Small intestine (tissue), 7 donors: ENCODE measurements at regions not wholly inside any gene's neighbourhood (a gene's known extent, or its start where the extent isn't known, plus 50 kb on each side); places are given as distances from the start of the nearest gene placed in this dataset.

Source experiments
- DNase-seq, 2 donors: peaks; one replicate each; pipeline versions ENCODE4 v3.0.0 to v3.0.0-alpha.2; 2013
- FAIRE-seq: peaks from 2 replicates; lab custom pipeline; 2012; peaks lifted over from hg19 to GRCh38; lab: Jason Lieb, UNC
- H3K27ac ChIP-seq, 3 donors: one replicate each; pipeline ENCODE4 v1.5.1; 2013; ENCODE audit warnings: low read length in 2 of 3, mild to moderate bottlenecking in 2 of 3, control low read depth in 1 of 3, inconsistent platforms in 1 of 3, low read depth in 1 of 3, moderate library complexity in 1 of 3
- H3K27me3 ChIP-seq, 3 donors: one replicate each; pipeline ENCODE4 v1.6.1; 2013; ENCODE audit warnings: low read length in 3 of 3, inconsistent platforms in 1 of 3; ENCODE audit not compliant: control insufficient read depth in 3 of 3, insufficient read depth in 3 of 3
- H3K36me3 ChIP-seq, 3 donors: one replicate each; pipeline ENCODE4 v1.6.1; 2013; ENCODE audit warnings: low read length in 3 of 3, inconsistent platforms in 1 of 3, low read depth in 1 of 3, mild to moderate bottlenecking in 1 of 3, moderate library complexity in 1 of 3; ENCODE audit not compliant: control insufficient read depth in 3 of 3, insufficient read depth in 2 of 3
- H3K4me1 ChIP-seq, 3 donors: one replicate each; pipeline ENCODE4 v1.6.1; 2013; ENCODE audit warnings: low read length in 2 of 3, inconsistent platforms in 1 of 3, low read depth in 1 of 3, mild to moderate bottlenecking in 1 of 3, moderate library complexity in 1 of 3; ENCODE audit not compliant: control insufficient read depth in 3 of 3, insufficient read depth in 2 of 3
- H3K4me3 ChIP-seq, 3 donors: one replicate each; pipeline ENCODE4 v1.5.1; 2013; ENCODE audit warnings: low read length in 3 of 3, control low read depth in 1 of 3, inconsistent platforms in 1 of 3, low read depth in 1 of 3, mild to moderate bottlenecking in 1 of 3, moderate library complexity in 1 of 3
- H3K9me3 ChIP-seq, 2 donors: one replicate each; pipeline ENCODE4 v1.6.1; 2013; ENCODE audit warnings: low read depth in 1 of 2, low read length in 1 of 2; ENCODE audit not compliant: control insufficient read depth in 2 of 2, insufficient read depth in 1 of 2
- WGBS, 3 donors: extraction: QIAGEN DNeasy Blood & Tissue Kit; methylation state at CpG; one replicate each; pipeline ENCODE4 v1.1.7; 2013; 5-methylcytosine and 5-hydroxymethylcytosine counted together
- donor health status: healthy with polysubstance abuse.
- donor health status: control.
- donor health status: control.
- donor health status: Bipolar disorder and iron deficiency.
- donor health status: healthy.

- no peaks in the 10 kb centered on the region for H3K36me3 ChIP-seq
- FAIRE-seq (no peak), DNase-seq (no peak)
- no peak overlapping the region for H3K4me3 ChIP-seq
- H3K4me1 ChIP-seq: no peaks in the 10 kb centered on the region
- H3K27me3 ChIP-seq: no peaks in the 10 kb centered on the region
- no peak overlapping the region for H3K27ac ChIP-seq
- no peaks in the 10 kb centered on the region for H3K9me3 ChIP-seq
- WGBS, 3 donors: 77 to 82% (median 78%) methylated on average over 3 of the region's 3 CpGs
Measured at GRCh38 chr2:222776792-222777191, 84.0 kb upstream of the ACSL3 start.

DNA sequence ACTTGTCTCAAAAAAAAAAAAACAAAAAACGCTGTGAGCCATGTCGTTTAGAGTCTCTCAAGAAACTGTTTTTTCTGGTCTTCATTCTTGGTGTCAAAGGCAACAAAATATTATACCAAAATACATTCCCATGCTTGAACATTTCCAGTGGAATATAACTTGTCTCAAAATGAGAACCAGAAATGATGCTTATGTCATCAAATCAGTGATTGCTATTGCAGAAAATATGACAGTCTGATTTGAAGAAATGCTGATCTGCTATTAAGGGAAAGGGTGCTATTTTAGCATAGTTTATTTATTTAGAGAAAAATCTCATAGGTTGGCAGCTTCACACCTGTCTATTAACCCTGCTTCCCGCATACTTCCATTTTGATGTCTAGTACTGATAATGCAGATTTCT, 82.4 kb upstream of the ACSL3 start:
- FAIRE-seq: no peak
- H3K36me3 ChIP-seq: no peaks in the 10 kb centered on the region
- H3K4me1 ChIP-seq: no peaks in the 10 kb centered on the region
- DNase-seq: no peak
- H3K4me3 ChIP-seq: no peak overlapping the region
- H3K27me3 ChIP-seq: no peaks in the 10 kb centered on the region
- H3K9me3 ChIP-seq: no peaks in the 10 kb centered on the region
- H3K27ac ChIP-seq: no peak overlapping the region
- WGBS, 3 donors: 77 to 82% (median 82%) methylated on average over 3 of the region's 3 CpGs

DNA sequence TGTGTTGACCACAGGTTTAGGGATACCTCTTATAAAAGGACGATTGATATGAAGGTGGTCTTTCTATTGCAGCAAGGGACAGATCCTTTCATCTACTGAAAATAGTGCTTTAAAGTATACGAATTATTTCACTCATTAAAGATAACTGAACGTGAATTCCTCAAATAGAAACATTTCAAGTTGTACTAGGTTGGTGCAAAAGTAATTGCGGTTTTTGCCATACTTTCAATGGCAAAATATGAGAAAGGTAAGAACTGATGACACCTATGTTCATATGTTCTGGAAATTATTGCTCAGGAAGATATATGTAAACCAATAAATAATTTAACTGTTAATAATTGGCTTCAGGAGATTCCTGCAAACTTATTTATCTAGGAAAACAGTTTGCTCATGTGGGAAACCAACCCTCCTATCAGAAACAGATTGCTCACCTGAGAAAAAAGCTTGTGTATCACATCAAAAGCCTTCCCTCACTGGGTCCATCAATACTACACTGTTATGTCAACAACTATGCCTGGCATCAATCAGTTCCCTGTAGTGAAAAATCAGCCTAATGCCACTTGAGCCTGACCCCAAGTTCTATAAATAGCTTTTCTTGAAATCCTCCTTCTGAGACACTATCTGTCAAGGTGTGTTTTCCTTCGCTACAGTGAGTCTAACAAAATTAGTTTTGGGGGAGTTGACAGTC, 81.5 kb upstream of the ACSL3 start:
- Histone ChIP-seq H3K36me3 (no peaks in the 10 kb centered on the region), H3K9me3 (no peaks in the 10 kb centered on the region), H3K4me1 (no peaks in the 10 kb centered on the region), H3K27me3 (peaks cover 0 to 2% (median 0%) of the 10 kb centered on the region in 3 donors), H3K27ac (no peak overlapping the region), H3K4me3 (no peak overlapping the region)
- WGBS, 3 donors: 71 to 77% (median 72%) methylated on average over 5 of the region's 5 CpGs
- FAIRE-seq (no peak), DNase-seq (no peak)

DNA sequence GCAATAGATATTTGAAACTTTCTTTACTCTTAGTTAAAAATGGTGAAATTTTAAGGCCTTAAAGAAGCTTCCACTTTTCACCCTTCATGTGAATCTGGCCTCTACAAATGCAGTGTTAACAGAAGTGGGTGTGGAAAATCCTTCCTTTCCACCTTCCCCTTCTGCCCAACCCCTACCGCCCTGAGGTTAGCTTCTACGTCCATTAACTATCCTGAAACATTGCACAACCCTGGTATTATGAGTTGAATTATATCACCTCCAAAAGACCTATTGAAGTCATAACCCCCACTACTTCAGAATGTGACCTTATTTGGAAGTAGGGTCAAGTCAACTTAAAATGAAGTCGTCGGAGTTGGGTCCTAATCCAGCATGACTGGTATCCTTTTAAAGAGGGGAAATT, 80.8 kb upstream of the ACSL3 start:
- no peaks in the 10 kb centered on the region for H3K36me3 ChIP-seq
- peaks cover 0 to 2% (median 0%) of the 10 kb centered on the region in 3 donors for H3K27me3 ChIP-seq
- H3K9me3 ChIP-seq: no peaks in the 10 kb centered on the region
- no peak overlapping the region for H3K27ac ChIP-seq
- no peak for FAIRE-seq
- WGBS, 3 donors: 82 to 88% (median 87%) methylated on average over 4 of the region's 4 CpGs
- no peak for DNase-seq
- H3K4me1 ChIP-seq: no peaks in the 10 kb centered on the region
- H3K4me3 ChIP-seq: no peak overlapping the region

DNA sequence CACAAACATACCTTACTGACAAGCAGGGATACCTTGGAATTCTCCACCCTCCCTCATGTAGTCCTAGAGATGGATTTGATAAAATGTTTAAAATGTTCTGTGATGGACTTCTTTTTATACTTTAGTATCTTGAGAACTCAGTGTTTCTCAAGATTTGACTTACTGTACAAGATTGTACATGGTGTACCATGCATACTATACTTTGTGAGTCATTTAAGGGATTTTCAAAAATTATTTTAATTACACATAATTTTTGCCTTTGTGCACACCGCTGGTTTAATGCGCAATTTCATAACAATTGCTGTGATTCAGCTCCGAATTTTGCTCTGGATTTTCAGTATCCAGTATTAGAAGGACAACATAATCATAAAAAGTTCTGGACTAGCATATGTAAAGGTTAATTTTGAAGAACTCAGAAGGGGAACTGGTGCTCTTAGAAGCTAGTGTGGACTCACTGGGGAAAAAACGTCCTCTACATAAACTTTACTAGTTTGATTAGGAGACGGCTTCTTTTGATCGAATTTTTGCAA, 78.6 kb upstream of the ACSL3 start:
- Histone ChIP-seq H3K36me3 (no peaks in the 10 kb centered on the region), H3K4me1 (no peaks in the 10 kb centered on the region), H3K9me3 (no peaks in the 10 kb centered on the region), H3K27me3 (peaks cover 0 to 2% (median 0%) of the 10 kb centered on the region in 3 donors), H3K4me3 (no peak overlapping the region), H3K27ac (no peak overlapping the region)
- FAIRE-seq: no peak
- no peak for DNase-seq
- WGBS, 3 donors: 88 to 91% (median 90%) methylated on average over 6 of the region's 6 CpGs

DNA sequence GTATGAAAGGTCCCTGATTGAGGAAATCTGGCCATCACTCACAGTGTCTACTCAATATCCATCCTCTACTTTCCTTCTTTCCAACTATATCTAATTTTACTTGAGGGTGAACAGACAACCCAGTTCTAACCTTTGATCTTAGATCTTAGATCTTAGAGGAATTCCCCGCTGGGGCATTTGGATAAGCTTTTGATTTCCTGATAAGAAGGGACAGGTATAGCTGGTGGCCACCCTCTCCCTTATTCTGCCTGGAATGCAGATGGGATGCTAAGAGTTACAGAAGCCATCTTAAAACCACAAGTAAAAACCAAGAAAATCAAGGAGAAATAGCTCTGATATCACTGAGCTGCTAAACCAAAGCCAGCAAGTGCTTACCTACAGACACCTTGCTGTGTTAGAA, 77.2 kb upstream of the ACSL3 start:
- Histone ChIP-seq H3K36me3 (no peaks in the 10 kb centered on the region), H3K4me1 (no peaks in the 10 kb centered on the region), H3K27ac (no peak overlapping the region), H3K4me3 (no peak overlapping the region), H3K27me3 (peaks cover 0 to 2% (median 0%) of the 10 kb centered on the region in 3 donors), H3K9me3 (no peaks in the 10 kb centered on the region)
- 23 to 57% (median 48%) methylated on average over 1 of the region's 1 CpG for WGBS, 3 donors
- DNase-seq (no peak), FAIRE-seq (no peak)

- WGBS, 3 donors: 92% methylated on average over 7 of the region's 7 CpGs
Measured at GRCh38 chr2:222790932-222791331, 69.9 kb upstream of the ACSL3 start.

GRCh38 chr2:222792001-222792611, 68.7 kb upstream of the ACSL3 start:
- Histone ChIP-seq H3K4me3 (no peak overlapping the region), H3K9me3 (no peaks in the 10 kb centered on the region), H3K4me1 (peaks cover 0 to 13% (median 9%) of the 10 kb centered on the region in 3 donors), H3K36me3 (no peaks in the 10 kb centered on the region), H3K27ac (peak overlapping the region in 1 of 3 donors; percentile 50), H3K27me3 (no peaks in the 10 kb centered on the region)
- DNase-seq (no peak), FAIRE-seq (no peak)
- WGBS, 3 donors: 61 to 88% (median 80%) methylated on average over 14 of the region's 14 CpGs

More at GRCh38 chr2:222790932-222791331, 69.9 kb upstream of the ACSL3 start:
- Histone ChIP-seq H3K4me3 (no peak overlapping the region), H3K9me3 (no peaks in the 10 kb centered on the region), H3K36me3 (no peaks in the 10 kb centered on the region), H3K4me1 (peaks cover 0 to 4% (median 3%) of the 10 kb centered on the region in 3 donors), H3K27ac (no peak overlapping the region), H3K27me3 (no peaks in the 10 kb centered on the region)
- DNase-seq: no peak
- no peak for FAIRE-seq
